OCI-LY7 (cell line): ENCODE measurements at regions not wholly inside any gene's neighbourhood (a gene's known extent, or its start where the extent isn't known, plus 50 kb on each side); places are given as distances from the start of the nearest gene placed in this dataset.

ENCODE experiments used
- BruUV-seq: library from RNA; stranded (reverse); fragments of 400-500 nt; replicated peaks from 2 replicates; lab custom pipeline; 2021; lab: Mats Ljungman, UMichigan
- CTCF ChIA-PET: fragments of 300-600 bp; sonication (Branson Sonifier 250); formaldehyde crosslinking; loops from one replicate; lab custom pipeline; 2022; ENCODE audit warnings: antibody characterized with exemption; ENCODE audit not compliant: unreplicated experiment; lab: Charles Lee
- POLR2A ChIA-PET: fragments of 300-600 bp; sonication (Branson Sonifier 250); formaldehyde crosslinking; loops from one replicate; lab custom pipeline; 2022; ENCODE audit warnings: antibody characterized with exemption; lab: Charles Lee
- DNase-seq: peaks from one replicate; pipeline ENCODE4 v3.0.0-alpha.2; 2015; ENCODE audit warnings: low spot score
- H2AFZ ChIP-seq: fragments of 200-600 bp; sonication (generic), shearing (Covaris generic); 2 replicates; pipeline ENCODE4 v1.6.1; 2014; ENCODE audit warnings: mild to moderate bottlenecking, antibody characterized with exemption, low read length, moderate library complexity
- H3K27ac ChIP-seq: fragments of 200-600 bp; sonication (generic); 2 replicates; pipeline ENCODE4 v1.5.1; 2014; ENCODE audit warnings: mixed run types, low read depth, mild to moderate bottlenecking, moderate library complexity, low read length, inconsistent platforms; ENCODE audit not compliant: poor library complexity, severe bottlenecking
- H3K36me3 ChIP-seq: fragments of 200-600 bp; sonication (generic); 2 replicates; pipeline ENCODE4 v1.6.1; 2014; ENCODE audit warnings: mild to moderate bottlenecking, antibody characterized with exemption, low read length, moderate library complexity, mixed read lengths; ENCODE audit not compliant: insufficient read depth
- H3K4me1 ChIP-seq: fragments of 200-600 bp; sonication (generic); 2 replicates; pipeline ENCODE4 v1.5.1; 2014; ENCODE audit warnings: mild to moderate bottlenecking, low read length; ENCODE audit not compliant: insufficient read depth, poor library complexity, severe bottlenecking
- H3K4me2 ChIP-seq: fragments of 200-600 bp; sonication (generic); 2 replicates; pipeline ENCODE4 v1.6.1; 2014; ENCODE audit warnings: mild to moderate bottlenecking, low read length
- H3K4me3 ChIP-seq: fragments of 200-600 bp; sonication (generic); 2 replicates; pipeline ENCODE4 v1.5.1; 2014; ENCODE audit warnings: mild to moderate bottlenecking, low read depth, low read length; ENCODE audit not compliant: poor library complexity, severe bottlenecking
- H3K79me2 ChIP-seq: fragments of 200-600 bp; sonication (generic); 2 replicates; pipeline ENCODE4 v1.6.1; 2016; ENCODE audit warnings: low read depth, mild to moderate bottlenecking, low read length, moderate library complexity, mixed read lengths; ENCODE audit not compliant: insufficient read depth
- H3K9me2 ChIP-seq: fragments of 200-600 bp; sonication (generic); 2 replicates; pipeline ENCODE4 v1.6.1; 2016; ENCODE audit warnings: mild to moderate bottlenecking, low read length, mixed read lengths; ENCODE audit not compliant: insufficient read depth
- H3K9me3 ChIP-seq: fragments of 200-600 bp; sonication (generic); 2 replicates; pipeline ENCODE4 v1.6.1; 2014; ENCODE audit warnings: mild to moderate bottlenecking, mixed run types, low read length, mixed read lengths
- H4K20me1 ChIP-seq: fragments of 200-600 bp; sonication (generic); 2 replicates; pipeline ENCODE4 v1.6.1; 2014; ENCODE audit warnings: mild to moderate bottlenecking, antibody characterized with exemption, low read length, moderate library complexity, mixed read lengths; ENCODE audit not compliant: insufficient read depth
- EZH2phosphoT487 ChIP-seq: fragments of 200-600 bp; sonication (generic); IDR thresholded peaks from 2 replicates; pipeline ENCODE4 v1.6.1; 2018; ENCODE audit warnings: low read depth, borderline replicate concordance, mild to moderate bottlenecking, mixed run types, antibody characterized with exemption, low read length, moderate library complexity, mixed read lengths
- intact Hi-C: fragments of 100-400 bp; cut with micrococcal nuclease; formaldehyde crosslinking; loops from one replicate; pipeline ENCODE4 v1.10.0; 2022; ENCODE audit not compliant: unreplicated experiment
- TF ChIP-seq, protein P1 (sequence below): fragments of 200-600 bp; sonication (generic); conservative IDR thresholded peaks from 2 replicates; pipeline ENCODE4 v1.5.1; 2014; ENCODE audit warnings: mild to moderate bottlenecking, antibody characterized with exemption, low read length, moderate library complexity, mixed read lengths

DNA sequence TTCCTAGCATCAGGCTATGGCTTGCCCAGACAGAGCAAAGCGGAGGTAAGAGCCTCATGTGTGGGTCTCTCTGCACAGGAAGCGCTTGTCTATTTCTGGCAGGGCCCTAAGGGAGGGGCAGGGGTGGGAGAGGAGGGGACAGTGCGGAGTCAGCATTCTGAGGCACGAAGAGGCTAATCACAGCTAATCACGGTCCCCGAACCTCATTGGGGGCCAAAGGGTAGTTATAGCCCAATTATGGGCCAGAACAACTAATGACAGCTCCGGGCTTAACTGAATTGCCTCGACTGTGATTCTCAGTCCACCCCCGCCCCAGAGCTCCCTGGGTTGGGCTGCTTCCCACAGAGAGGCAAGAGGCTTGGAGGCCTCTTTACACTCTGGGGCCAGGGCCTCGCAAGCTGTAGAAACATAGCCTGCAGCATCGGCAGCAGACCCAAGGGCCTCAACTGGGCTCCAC, 72.7 kb upstream of the PRDM11 start:
- peak overlapping the region; percentile 60 for H3K27ac ChIP-seq
- peak; percentile 86 for DNase-seq
- BruUV-seq: no TSS peak
- H3K4me2 ChIP-seq: peak overlapping the region; percentile 67
- CTCF ChIA-PET: no interaction called here
- H4K20me1 ChIP-seq: no peaks in the 10 kb centered on the region
- TF ChIP-seq, protein P1, sequence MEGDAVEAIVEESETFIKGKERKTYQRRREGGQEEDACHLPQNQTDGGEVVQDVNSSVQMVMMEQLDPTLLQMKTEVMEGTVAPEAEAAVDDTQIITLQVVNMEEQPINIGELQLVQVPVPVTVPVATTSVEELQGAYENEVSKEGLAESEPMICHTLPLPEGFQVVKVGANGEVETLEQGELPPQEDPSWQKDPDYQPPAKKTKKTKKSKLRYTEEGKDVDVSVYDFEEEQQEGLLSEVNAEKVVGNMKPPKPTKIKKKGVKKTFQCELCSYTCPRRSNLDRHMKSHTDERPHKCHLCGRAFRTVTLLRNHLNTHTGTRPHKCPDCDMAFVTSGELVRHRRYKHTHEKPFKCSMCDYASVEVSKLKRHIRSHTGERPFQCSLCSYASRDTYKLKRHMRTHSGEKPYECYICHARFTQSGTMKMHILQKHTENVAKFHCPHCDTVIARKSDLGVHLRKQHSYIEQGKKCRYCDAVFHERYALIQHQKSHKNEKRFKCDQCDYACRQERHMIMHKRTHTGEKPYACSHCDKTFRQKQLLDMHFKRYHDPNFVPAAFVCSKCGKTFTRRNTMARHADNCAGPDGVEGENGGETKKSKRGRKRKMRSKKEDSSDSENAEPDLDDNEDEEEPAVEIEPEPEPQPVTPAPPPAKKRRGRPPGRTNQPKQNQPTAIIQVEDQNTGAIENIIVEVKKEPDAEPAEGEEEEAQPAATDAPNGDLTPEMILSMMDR: no peak
- no peak for TF ChIP-seq EZH2phosphoT487
- POLR2A ChIA-PET: interaction anchor here (1.0 to 1.5 kb wide), 2 partner anchors 8 to 41 kb away, joined by 4 to 5 read pairs; no protein-coding TSS in a partner anchor
- no peaks in the 10 kb centered on the region for H3K79me2 ChIP-seq
- intact Hi-C loops: no loop called here
- peaks cover 74% of the 10 kb centered on the region for H3K4me1 ChIP-seq
- H2AFZ ChIP-seq: peak overlapping the region; percentile 64
- H3K36me3 ChIP-seq: no peaks in the 10 kb centered on the region
- H3K9me2 ChIP-seq: no peaks in the 10 kb centered on the region
- H3K9me3 ChIP-seq: no peaks in the 10 kb centered on the region
- peak overlapping the region; percentile 41 for H3K4me3 ChIP-seq

DNA sequence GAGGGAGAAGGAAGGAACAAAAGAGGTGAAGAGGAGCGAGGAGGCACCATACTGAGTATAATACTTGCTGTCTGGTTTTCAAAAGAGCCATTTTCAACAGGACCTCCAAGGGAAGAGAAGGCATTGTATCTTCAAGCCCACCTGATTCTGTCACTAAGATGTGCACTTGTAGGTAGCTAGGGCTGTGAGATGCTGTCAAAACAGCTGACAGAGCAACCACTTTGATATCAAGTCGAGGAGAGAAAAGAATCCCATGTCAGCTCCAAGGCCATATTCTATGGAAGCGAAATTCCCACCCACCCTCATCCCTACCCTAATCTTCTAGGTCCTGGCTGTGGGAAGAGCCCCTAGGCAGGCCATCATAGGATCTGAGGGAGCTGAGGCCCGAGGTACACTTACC, 70.9 kb upstream of the PRDM11 start:
- H3K4me2 ChIP-seq: no peak overlapping the region
- ChIA-PET CTCF (interaction anchor here (0.6 kb wide), 1 partner anchor 85 kb away, joined by 6 read pairs; no protein-coding TSS in a partner anchor), POLR2A (no interaction called here)
- H3K27ac ChIP-seq: no peak overlapping the region
- H3K9me2 ChIP-seq: no peaks in the 10 kb centered on the region
- no peak overlapping the region for H2AFZ ChIP-seq
- intact Hi-C loops: no loop called here
- H3K4me3 ChIP-seq: no peak overlapping the region
- DNase-seq: no peak
- no peaks in the 10 kb centered on the region for H4K20me1 ChIP-seq
- TF ChIP-seq EZH2phosphoT487: no peak
- TF ChIP-seq, protein P1: no peak
- no peaks in the 10 kb centered on the region for H3K79me2 ChIP-seq
- peaks cover 86% of the 10 kb centered on the region for H3K4me1 ChIP-seq
- no peaks in the 10 kb centered on the region for H3K9me3 ChIP-seq
- no TSS peak for BruUV-seq
- H3K36me3 ChIP-seq: no peaks in the 10 kb centered on the region

DNA sequence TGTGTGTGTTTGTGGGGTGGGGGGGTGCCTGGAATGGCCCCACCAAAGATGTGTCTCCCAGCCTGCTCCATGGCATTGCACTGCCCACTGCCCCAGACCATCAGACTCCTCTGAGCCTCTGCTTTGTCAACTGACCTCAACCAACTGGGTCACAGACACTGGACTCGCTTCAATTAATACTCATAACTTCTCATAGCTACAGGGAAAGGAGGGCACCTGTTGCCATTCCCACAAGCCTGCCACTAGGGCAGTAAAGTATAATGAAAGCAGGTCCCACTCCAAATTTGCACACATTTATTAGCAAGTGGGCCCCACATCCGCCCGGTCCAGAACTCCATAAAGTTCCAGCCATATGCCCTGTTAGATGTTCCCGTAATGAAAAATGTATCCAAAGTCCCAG, 70.5 kb upstream of the PRDM11 start:
- DNase-seq: no peak
- POLR2A ChIA-PET: no interaction called here
- H3K9me3 ChIP-seq: no peaks in the 10 kb centered on the region
- intact Hi-C loops: no loop called here
- TF ChIP-seq EZH2phosphoT487: no peak
- TF ChIP-seq, protein P1: no peak
- H3K36me3 ChIP-seq: no peaks in the 10 kb centered on the region
- H4K20me1 ChIP-seq: no peaks in the 10 kb centered on the region
- H3K27ac ChIP-seq: no peak overlapping the region
- no peaks in the 10 kb centered on the region for H3K79me2 ChIP-seq
- H3K4me3 ChIP-seq: no peak overlapping the region
- H3K4me2 ChIP-seq: no peak overlapping the region
- H3K9me2 ChIP-seq: no peaks in the 10 kb centered on the region
- H2AFZ ChIP-seq: no peak overlapping the region
- H3K4me1 ChIP-seq: peaks cover 89% of the 10 kb centered on the region
- CTCF ChIA-PET: interaction anchor here (0.6 kb wide), 1 partner anchor 86 kb away, joined by 6 read pairs; no protein-coding TSS in a partner anchor
- no TSS peak for BruUV-seq
